Right cardiac atrium (tissue), 5 donors: ENCODE measurements at regions not wholly inside any gene's neighbourhood (a gene's known extent, or its start where the extent isn't known, plus 50 kb on each side); places are given as distances from the start of the nearest gene placed in this dataset.

Experiments used
- ATAC-seq, 2 donors: fragments of 200-7000 bp; cut with Tn5 transposase; one replicate each; pipeline versions ENCODE4 v1.8.0 to v1.9.1; 2020; ENCODE audit warnings: moderate library complexity in 2 of 2, mild to moderate bottlenecking in 1 of 2
- DNase-seq, 3 donors: peaks; one replicate each; pipeline ENCODE4 v3.0.0-alpha.2; 2020
- H3K27ac ChIP-seq: one replicate; pipeline ENCODE4 v1.5.1; 2013; ENCODE audit warnings: mild to moderate bottlenecking, low read length, control low read depth, moderate library complexity
- H3K27me3 ChIP-seq: one replicate; pipeline ENCODE4 v1.6.1; 2013; ENCODE audit not compliant: control insufficient read depth, insufficient read depth
- H3K4me1 ChIP-seq: one replicate; pipeline ENCODE4 v1.6.1; 2013; ENCODE audit warnings: low read length; ENCODE audit not compliant: control insufficient read depth, insufficient read depth
- H3K4me3 ChIP-seq: one replicate; pipeline ENCODE4 v1.5.1; 2013; ENCODE audit warnings: low read length, control low read depth
- H3K9me3 ChIP-seq: one replicate; pipeline ENCODE4 v1.6.1; 2013; ENCODE audit warnings: low read length; ENCODE audit not compliant: control insufficient read depth
- WGBS: extraction: QIAGEN DNeasy Blood & Tissue Kit; methylation state at CpG from one replicate; pipeline ENCODE4 v1.1.7; 2013; 5-methylcytosine and 5-hydroxymethylcytosine counted together
- intact Hi-C, 4 donors: fragments of 100-400 bp; cut with DNase I; formaldehyde crosslinking; loops; one replicate each; pipeline versions ENCODE4 v1.11.0 to v1.14.0; 2022 to 2023
- donor health status: healthy with polysubstance abuse.
- donor health status: DM: no; HTN: yes; CAD: no.
- donor health status: DM: no; HTN: no; CAD: no.
- donor health status: DM: no; HTN: yes; CAD: no; lungs with severe emphysema.
- donor health status: DM: yes; HTN: yes; CAD: no.

GRCh38 chr5:175163586-175164275 is 280.3 kb downstream of the DRD1 start:
- whole genome bisulfite sequencing: 58% methylated on average over 10 of the region's 10 CpGs
- ATAC-seq: no peak
- intact Hi-C loops: no loop called here

GRCh38 chr5:175162036-175162435 is 281.9 kb downstream of the DRD1 start:
- Histone ChIP-seq H3K9me3 (no peaks in the 10 kb centered on the region), H3K27me3 (no peaks in the 10 kb centered on the region), H3K27ac (no peak overlapping the region), H3K4me1 (no peaks in the 10 kb centered on the region), H3K4me3 (no peak overlapping the region)
- ATAC-seq (no peak), DNase-seq (no peak)
- intact Hi-C loops: no loop called here
- WGBS: 73% methylated on average over 6 of the region's 6 CpGs

More at GRCh38 chr5:175163586-175164275, 280.3 kb downstream of the DRD1 start:
- H3K9me3 ChIP-seq: no peaks in the 10 kb centered on the region
- no peaks in the 10 kb centered on the region for H3K27me3 ChIP-seq
- H3K27ac ChIP-seq: no peak overlapping the region
- H3K4me1 ChIP-seq: no peaks in the 10 kb centered on the region
- DNase-seq: no peak
- no peak overlapping the region for H3K4me3 ChIP-seq

- ATAC-seq: no peak
- H3K27me3 ChIP-seq: no peaks in the 10 kb centered on the region
- no peaks in the 10 kb centered on the region for H3K9me3 ChIP-seq
Measured at GRCh38 chr5:175159956-175160355, 284.0 kb downstream of the DRD1 start.

GRCh38 chr5:175148636-175149172 is 295.3 kb downstream of the DRD1 start:
- no peak overlapping the region for H3K27ac ChIP-seq
- H3K9me3 ChIP-seq: no peaks in the 10 kb centered on the region
- H3K4me3 ChIP-seq: no peak overlapping the region
- no peaks in the 10 kb centered on the region for H3K4me1 ChIP-seq
- 81% methylated on average over 8 of the region's 8 CpGs for WGBS
- H3K27me3 ChIP-seq: no peaks in the 10 kb centered on the region
- ATAC-seq (no peak), DNase-seq (no peak)
- intact Hi-C loops: no loop called here

More at GRCh38 chr5:175159956-175160355, 284.0 kb downstream of the DRD1 start:
- no peaks in the 10 kb centered on the region for H3K4me1 ChIP-seq
- 58% methylated on average over 3 of the region's 3 CpGs for WGBS
- intact Hi-C loops: no loop called here
- H3K27ac ChIP-seq: no peak overlapping the region
- DNase-seq: no peak
- no peak overlapping the region for H3K4me3 ChIP-seq

GRCh38 chr5:175146733-175147132 is 297.2 kb downstream of the DRD1 start:
- Histone ChIP-seq H3K27me3 (no peaks in the 10 kb centered on the region), H3K27ac (no peak overlapping the region), H3K4me3 (no peak overlapping the region), H3K9me3 (no peaks in the 10 kb centered on the region), H3K4me1 (no peaks in the 10 kb centered on the region)
- intact Hi-C loops: no loop called here
- no peak for ATAC-seq
- 72% methylated on average over 5 of the region's 5 CpGs for WGBS
- DNase-seq: no peak

GRCh38 chr5:175141421-175141820 is 302.6 kb downstream of the DRD1 start:
- H3K4me1 ChIP-seq: no peaks in the 10 kb centered on the region
- 89% methylated on average over 1 of the region's 1 CpG for WGBS
- DNase-seq: no peak
- H3K4me3 ChIP-seq: no peak overlapping the region
- ATAC-seq: no peak
- no peaks in the 10 kb centered on the region for H3K9me3 ChIP-seq
- intact Hi-C loops: no loop called here
- H3K27me3 ChIP-seq: no peaks in the 10 kb centered on the region
- no peak overlapping the region for H3K27ac ChIP-seq

- intact Hi-C loops: no loop called here
- DNase-seq: no peak
- Histone ChIP-seq H3K4me3 (no peak overlapping the region), H3K4me1 (no peaks in the 10 kb centered on the region), H3K9me3 (peaks cover 2% of the 10 kb centered on the region), H3K27ac (no peak overlapping the region), H3K27me3 (no peaks in the 10 kb centered on the region)
- ATAC-seq: no peak
- 59% methylated on average over 5 of the region's 5 CpGs for WGBS
Measured at GRCh38 chr5:175133185-175133584, 310.8 kb downstream of the DRD1 start.

- 51% methylated on average over 8 of the region's 8 CpGs for WGBS
- ATAC-seq (no peak), DNase-seq (no peak)
- Histone ChIP-seq H3K4me1 (no peaks in the 10 kb centered on the region), H3K27ac (no peak overlapping the region), H3K4me3 (no peak overlapping the region), H3K9me3 (peaks cover 2% of the 10 kb centered on the region), H3K27me3 (no peaks in the 10 kb centered on the region)
- intact Hi-C loops: no loop called here
Measured at GRCh38 chr5:175131432-175131831, 312.6 kb downstream of the DRD1 start.

- no peak for DNase-seq
- ATAC-seq: no peak
- 66% methylated on average over 4 of the region's 4 CpGs for WGBS
- Histone ChIP-seq H3K4me1 (no peaks in the 10 kb centered on the region), H3K27ac (no peak overlapping the region), H3K9me3 (no peaks in the 10 kb centered on the region), H3K4me3 (no peak overlapping the region), H3K27me3 (no peaks in the 10 kb centered on the region)
- intact Hi-C loops: no loop called here
Measured at GRCh38 chr5:175129619-175130018, 314.4 kb downstream of the DRD1 start.

GRCh38 chr5:175129121-175129520 is 314.9 kb downstream of the DRD1 start:
- intact Hi-C loops: no loop called here
- ATAC-seq (no peak), DNase-seq (no peak)
- WGBS: 56% methylated on average over 4 of the region's 4 CpGs
- Histone ChIP-seq H3K27ac (no peak overlapping the region), H3K9me3 (no peaks in the 10 kb centered on the region), H3K4me1 (no peaks in the 10 kb centered on the region), H3K27me3 (no peaks in the 10 kb centered on the region), H3K4me3 (no peak overlapping the region)

GRCh38 chr5:175124821-175125220 is 319.2 kb downstream of the DRD1 start:
- 75% methylated on average over 5 of the region's 5 CpGs for whole genome bisulfite sequencing
- intact Hi-C loops: no loop called here
- Histone ChIP-seq H3K27ac (no peak overlapping the region), H3K4me1 (no peaks in the 10 kb centered on the region), H3K27me3 (no peaks in the 10 kb centered on the region), H3K4me3 (no peak overlapping the region), H3K9me3 (no peaks in the 10 kb centered on the region)
- no peak for ATAC-seq
- no peak for DNase-seq
